GM19324 (cell line): ENCODE measurements at regions not wholly inside any gene's neighbourhood (a gene's known extent, or its start where the extent isn't known, plus 50 kb on each side); places are given as distances from the start of the nearest gene placed in this dataset.
"Not testable (repeated sequence)": the region's sequence is repeated elsewhere in the genome, so short reads cannot be mapped to it uniquely, and the experiment has no call there.

Experiments
- ATAC-seq: cut with Tn5 transposase; IDR thresholded peaks from one replicate; pipeline ENCODE4 v1.9.1; 2021; ENCODE audit warnings: mild to moderate bottlenecking, moderate library complexity; ENCODE audit not compliant: unreplicated experiment, low FRiP score

GRCh38 chr2:131822237-131822721, 294.6 kb downstream of the CCDC74A start:
- not testable (repeated sequence) for ATAC-seq

GRCh38 chr2:131823058-131823457, 295.4 kb downstream of the CCDC74A start:
- ATAC-seq, result not testable (repeated sequence)

GRCh38 chr2:131824986-131825385, 297.3 kb downstream of the CCDC74A start:
- not testable (repeated sequence) for ATAC-seq

DNA sequence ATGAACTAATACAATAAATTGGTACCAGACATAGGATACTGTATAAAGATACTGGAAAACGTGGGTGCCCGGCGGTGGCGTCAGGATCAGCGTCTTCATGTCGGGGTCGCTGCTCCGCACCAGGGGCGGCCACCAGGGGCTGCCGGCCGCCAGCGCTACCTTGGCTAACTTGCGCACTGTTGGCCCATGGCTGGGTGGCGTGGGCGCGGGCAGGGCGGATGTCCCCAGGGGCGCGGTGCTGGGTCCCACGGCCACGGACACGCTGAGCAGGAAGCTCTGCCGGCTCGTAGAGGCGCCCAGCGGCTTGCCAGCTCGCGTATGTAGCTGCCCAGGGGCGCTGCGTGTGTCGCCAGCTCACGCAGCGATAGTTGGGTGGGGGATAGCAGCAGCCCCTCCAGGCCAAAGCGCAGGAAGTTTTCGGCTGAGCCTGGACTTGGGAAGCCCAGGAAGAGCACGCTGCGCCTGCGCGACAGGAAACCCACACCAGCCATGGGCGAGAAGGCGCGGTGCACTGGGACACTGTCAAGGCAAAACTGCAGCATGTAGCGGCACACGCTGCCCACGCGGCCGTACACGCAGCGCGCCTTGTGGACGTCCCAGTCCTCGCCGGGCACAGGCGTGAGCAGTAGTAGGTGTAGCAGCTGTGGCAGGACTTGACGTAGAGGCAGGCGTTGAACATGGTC, 299.9 kb downstream of the CCDC74A start:
- ATAC-seq, result no peak

DNA sequence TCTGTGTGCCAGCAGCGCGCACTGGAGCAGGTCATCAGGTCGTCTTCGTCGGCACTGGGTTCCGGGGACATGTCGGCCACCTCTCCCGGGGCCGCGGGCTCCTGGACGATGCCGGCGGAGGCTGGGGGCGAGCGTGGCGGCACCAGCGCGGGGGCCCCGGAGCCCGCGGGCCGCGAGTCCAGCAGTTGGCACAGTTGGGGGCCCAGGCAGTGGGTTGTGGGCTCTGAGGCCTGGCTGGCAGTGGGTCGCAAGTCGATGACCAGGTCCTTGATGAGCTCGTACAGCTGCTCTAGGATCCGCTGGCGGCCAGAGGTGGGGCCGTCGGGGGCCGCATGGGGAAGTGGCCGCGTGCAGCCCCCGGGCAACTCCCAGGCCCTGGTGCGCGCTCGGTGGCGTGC, 300.5 kb downstream of the CCDC74A start:
- no peak for ATAC-seq

DNA sequence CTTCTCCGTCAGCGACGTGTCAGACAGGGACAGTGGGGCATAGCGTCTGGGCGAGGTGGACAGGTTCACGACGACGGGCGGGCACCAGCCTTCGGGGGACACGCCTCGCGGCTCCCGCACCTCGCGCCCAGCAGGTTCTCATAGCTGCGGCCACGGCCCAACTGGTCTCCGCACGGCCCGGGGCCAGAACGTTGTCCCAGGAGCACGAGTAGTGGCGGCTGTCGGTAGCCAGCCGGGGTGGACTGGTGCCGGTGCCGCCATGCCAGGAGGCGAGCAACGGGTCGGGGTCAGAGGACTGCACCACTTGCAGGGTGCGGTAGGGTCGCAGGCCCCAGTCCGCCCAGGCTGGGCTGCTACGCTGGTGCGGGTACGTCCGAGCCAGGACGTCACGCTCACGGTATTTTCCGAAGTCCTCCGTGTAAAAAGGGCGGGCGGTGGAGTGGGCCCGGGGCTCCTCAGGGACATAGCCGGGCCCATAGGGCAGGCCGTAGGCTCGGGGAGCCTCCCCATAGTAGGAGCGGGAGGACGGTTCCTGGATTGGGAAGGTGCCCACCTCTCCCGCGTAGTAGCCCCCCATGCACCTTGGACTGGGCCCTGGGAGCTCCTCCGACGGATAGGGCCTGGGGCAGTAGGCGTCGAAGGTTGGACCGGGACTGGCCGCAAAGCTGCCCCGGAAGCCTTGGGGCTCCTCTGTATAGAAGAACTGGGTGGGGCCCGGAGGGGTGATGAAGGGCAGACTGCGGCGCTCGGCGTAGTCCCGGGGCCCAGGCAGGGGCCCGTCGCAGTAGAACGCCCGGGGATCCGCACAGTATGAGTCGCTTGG, 301.2 kb downstream of the CCDC74A start:
- not testable (repeated sequence) for ATAC-seq

- not testable (repeated sequence) for ATAC-seq
Measured at GRCh38 chr2:131829456-131830241, 302.0 kb downstream of the CCDC74A start.

DNA sequence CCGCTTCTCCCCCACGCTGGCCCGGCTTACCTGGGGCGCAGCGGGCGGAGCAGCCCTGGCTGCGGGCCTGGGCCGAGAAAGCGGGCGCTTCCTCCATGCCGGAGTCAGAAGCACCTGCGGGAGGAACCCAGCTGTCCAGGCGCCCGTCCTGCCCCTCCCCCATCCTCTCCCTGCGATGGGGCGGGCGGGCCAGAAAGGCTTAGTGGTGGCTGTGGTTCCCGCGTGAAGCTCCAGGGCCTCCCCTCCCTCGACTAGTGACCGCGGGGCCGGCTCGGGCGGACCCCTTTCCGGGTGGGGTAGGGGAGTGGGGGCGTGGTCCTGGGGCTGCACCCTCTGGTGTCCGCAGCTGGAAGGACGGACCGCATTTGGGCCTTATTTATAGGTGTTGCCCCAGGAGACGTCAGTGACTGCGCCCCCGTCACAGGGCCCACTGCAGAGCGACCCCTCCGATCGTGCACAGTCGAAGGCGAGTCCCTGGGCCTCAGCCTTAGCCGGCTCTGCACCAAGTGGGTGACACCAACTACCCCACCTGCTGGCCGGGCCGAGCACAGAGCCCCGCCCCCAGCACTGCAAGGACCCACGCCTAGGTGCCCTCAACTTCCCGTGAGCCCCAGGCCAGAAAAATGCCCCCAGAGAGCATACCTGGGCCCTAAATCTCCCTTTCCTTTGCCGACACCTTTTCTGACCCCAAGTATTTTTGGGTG, 302.7 kb downstream of the CCDC74A start:
- ATAC-seq, result not testable (repeated sequence)

DNA sequence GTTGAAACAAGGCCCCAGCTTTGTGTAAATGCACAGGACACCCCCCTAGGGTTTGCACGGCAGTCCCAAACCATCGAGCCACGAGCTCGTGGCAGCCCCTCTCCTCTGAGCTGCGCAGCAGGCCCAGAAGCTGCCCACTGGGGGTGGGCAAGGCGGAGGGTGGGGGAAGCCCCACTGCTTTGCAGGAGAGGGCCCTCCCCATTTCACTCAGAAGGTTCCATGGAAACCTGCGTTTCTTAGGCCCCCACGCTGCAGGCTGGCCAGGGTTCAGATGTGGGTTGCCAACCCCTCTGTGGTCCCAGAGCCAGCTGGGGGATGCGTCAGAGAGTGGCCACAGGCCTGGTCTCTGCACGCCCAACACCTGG, 303.2 kb downstream of the CCDC74A start:
- ATAC-seq, result not testable (repeated sequence)

- ATAC-seq, result not testable (repeated sequence)
Measured at GRCh38 chr2:131831450-131832208, 303.9 kb downstream of the CCDC74A start.

DNA sequence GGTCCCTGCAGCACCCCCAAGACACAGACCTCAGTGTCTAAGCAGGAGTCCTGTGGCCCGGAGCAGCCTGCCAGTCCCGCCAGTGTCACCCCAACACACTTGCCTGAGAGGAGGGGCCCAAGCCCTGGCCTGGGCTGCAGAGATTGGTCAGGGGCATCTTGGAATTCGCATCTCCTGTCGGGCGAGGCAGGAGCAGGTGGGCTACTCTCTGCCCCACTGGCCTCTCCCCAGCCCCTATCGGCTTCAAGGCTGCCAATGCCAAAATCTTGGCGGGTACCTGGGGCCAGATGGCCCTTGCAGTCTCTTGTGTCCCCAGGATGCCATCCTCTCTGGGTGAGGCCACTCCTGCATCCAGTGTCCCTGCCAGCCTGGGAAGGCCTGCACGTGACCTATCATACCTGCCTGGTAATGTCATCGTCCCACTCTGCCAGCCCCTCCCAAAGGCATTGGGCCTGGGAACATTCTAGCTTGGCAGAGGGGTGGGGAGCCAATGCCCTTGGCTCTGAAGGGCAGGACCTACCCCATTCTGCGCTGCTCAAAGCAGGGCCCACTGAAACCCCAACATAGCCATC, 304.6 kb downstream of the CCDC74A start:
- not testable (repeated sequence) for ATAC-seq

DNA sequence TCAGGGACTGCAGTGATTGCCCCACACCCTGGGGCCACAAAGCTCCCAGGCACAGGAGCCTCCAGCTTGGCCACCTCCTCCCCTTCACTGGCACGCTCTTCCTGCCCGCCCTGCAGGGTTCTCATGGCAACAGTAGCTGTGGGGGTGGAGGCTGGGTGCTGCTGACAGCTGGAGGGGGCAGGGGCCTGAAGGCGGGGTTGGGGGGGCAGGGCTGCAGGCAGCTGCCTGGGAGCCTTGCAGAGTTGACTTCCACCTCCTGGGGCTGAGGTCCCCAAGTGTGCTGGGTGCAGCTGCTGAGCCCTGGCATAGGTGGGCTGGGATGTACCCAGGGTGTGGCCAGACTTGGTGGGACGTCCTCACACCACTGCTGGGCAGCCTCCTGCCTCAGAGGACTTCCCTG, 305.2 kb downstream of the CCDC74A start:
- ATAC-seq, result not testable (repeated sequence)

DNA sequence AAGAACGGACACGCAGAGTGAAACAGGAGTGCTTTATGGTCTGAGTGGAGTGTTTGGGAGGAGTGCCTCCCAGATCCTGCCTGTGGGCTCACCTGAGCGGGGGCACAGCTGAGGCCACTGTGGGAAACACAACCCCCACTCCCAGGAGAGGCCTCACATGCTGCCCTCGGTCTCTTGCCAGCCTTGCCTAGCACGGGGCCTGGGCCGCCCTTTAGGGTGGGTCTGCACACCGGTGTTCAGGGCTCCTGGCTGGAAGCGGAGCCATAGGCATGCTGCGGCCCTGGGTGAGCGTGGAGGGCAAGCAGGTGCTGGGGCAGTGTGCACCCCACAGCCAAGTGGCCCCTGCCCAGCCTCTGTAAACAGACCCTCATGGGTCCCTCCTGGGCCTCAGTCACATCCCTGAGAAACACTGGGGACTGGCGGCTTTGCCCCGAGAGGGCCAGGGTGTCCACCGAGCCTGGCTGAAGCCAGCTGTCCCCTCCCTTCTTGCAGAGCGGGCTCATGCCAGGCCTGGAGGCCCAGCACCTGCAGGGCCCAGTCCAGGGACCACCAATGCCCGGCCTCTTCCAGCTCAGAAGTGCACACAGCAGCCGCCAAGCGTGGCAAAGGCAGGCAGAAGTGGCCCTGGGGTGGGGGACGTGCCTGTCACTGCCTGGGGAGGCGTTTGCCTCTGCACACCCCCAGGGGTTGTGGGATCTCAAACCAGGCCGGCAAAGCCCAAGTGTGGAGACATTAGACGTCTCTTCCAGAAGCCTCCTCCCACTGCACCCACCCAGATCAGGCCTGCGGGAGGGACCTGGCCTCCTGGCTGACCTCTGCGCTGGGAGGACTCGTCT, 305.9 kb downstream of the CCDC74A start:
- ATAC-seq, result not testable (repeated sequence)

- not testable (repeated sequence) for ATAC-seq
Measured at GRCh38 chr2:131834203-131835020, 306.7 kb downstream of the CCDC74A start.

DNA sequence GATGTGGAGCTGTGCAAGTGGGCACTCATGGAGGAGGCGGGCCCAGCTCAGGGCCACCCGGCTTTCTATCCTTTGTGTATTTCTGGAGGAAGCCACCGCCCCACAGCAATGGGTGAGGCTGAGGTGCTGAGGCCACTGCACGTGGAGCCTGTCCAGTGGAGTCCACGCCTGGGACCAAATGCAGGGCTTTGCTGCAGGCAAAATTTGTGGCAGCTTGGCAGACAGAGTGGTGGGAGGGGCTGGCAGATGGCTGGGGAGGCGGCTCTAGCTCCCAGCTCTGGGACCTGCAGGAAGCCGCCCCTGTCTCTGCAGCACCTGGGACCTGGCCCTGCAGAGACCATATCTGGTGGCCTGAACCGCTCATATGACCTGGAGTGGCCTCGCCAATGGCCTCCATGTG, 307.3 kb downstream of the CCDC74A start:
- ATAC-seq, result not testable (repeated sequence)

DNA sequence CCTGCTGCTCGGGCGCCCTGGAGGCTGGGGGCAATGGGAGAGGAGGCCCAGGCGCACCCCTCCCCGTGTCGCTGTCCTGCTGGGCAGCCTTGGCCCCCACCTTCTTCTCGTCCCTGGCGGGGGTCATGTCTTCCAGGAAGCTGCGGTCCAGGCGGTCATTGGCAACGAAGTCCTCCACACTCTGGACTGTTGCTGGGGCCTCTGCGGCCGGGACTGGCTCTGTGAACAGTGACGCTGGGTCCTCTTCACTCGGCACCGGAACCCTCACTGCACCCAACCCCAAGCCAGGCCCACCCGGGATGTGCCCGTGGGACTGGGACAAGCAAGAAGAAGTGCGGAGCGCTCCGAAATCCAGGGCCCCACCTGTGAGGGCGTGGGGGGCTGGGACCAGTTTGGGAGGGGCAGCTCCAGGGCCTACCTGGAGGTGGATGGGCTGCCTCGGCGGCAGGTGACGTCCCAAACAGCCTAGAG, 308.0 kb downstream of the CCDC74A start:
- ATAC-seq, result no peak

DNA sequence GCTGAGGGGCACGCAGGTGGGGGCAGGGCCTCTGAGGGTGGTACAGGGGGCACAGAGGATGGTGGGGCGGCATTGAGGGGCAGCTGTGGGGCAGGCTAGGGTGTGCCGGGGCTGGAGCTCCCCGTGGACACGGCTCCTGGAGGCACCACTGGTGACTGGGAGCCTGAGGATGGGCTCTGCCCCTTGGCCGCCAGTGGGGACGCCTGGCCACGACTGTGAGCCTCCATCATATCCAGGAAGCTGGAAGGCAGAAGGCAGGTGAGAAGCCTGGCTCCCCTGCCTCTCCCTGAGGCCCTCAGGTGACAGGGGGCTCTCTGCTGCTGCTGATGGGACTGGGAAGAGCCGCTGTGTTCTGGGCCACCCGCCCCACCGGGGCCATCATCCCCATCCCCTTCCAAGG, 308.4 kb downstream of the CCDC74A start:
- ATAC-seq, result not testable (repeated sequence)
